Activated CD4-positive, alpha-beta T cell treated with anti-CD3 and anti-CD28 coated beads, Interleukin-2, amount 10 ng/mL, durations not matched to agents 7 days and 5 days (primary cell): ENCODE measurements at regions not wholly inside any gene's neighbourhood (a gene's known extent, or its start where the extent isn't known, plus 50 kb on each side); places are given as distances from the start of the nearest gene placed in this dataset.

ENCODE experiments used
- CTCF ChIA-PET: fragments of 350-600 bp; sonication (Branson Sonifier 250); formaldehyde crosslinking; loops from one replicate; lab custom pipeline; 2021; ENCODE audit warnings: antibody characterized with exemption; lab: Charles Lee
- POLR2A ChIA-PET: fragments of 350-600 bp; sonication (Branson Sonifier 250); formaldehyde crosslinking; loops from one replicate; lab custom pipeline; 2021; ENCODE audit warnings: antibody characterized with exemption; lab: Charles Lee
- DNase-seq: peaks from one replicate; pipeline ENCODE4 v3.0.0-alpha.2; 2020
- H3K27ac Mint-ChIP-seq: one replicate; pipeline ENCODE4 v1.8.0; 2021; ENCODE audit warnings: mild to moderate bottlenecking, moderate library complexity, mixed read lengths
- H3K27me3 Mint-ChIP-seq: one replicate; pipeline ENCODE4 v1.8.0; 2021; ENCODE audit warnings: mixed read lengths
- H3K36me3 Mint-ChIP-seq: one replicate; pipeline ENCODE4 v1.8.0; 2021; ENCODE audit warnings: low read depth, mixed read lengths
- H3K4me1 Mint-ChIP-seq: one replicate; pipeline ENCODE4 v1.8.0; 2021; ENCODE audit warnings: mixed read lengths
- H3K4me3 Mint-ChIP-seq: one replicate; pipeline ENCODE4 v1.8.0; 2021; ENCODE audit warnings: mild to moderate bottlenecking, moderate library complexity, mixed read lengths
- H3K9me3 Mint-ChIP-seq: one replicate; pipeline ENCODE4 v1.8.0; 2021; ENCODE audit warnings: mixed read lengths

DNA sequence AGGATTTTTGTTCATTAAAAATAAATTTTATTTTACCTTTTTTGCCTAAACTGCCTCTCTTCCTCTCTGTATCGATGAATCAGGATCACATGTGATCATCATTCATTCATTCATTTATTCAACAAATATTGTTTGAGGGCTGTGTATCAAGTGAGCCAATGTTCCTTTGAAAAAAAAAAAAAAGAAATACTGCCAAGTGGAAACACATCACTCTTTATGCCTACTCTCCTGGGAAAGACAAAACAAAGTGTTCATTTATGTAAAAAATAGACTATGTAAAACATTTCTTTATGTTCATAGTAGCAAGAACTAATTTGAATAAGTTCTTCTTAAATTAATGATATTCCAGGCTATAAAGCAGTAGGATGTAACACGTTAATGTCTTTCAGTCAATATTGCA is 233.1 kb downstream of the POSTN start:
- DNase-seq = no peak
- Mint-ChIP-seq H3K9me3 (no peaks in the 10 kb centered on the region), H3K4me3 (no peak overlapping the region), H3K27ac (no peak overlapping the region), H3K36me3 (no peaks in the 10 kb centered on the region), H3K4me1 (no peaks in the 10 kb centered on the region), H3K27me3 (no peaks in the 10 kb centered on the region)
- CTCF ChIA-PET = no interaction called here
- POLR2A ChIA-PET = no interaction called here

DNA sequence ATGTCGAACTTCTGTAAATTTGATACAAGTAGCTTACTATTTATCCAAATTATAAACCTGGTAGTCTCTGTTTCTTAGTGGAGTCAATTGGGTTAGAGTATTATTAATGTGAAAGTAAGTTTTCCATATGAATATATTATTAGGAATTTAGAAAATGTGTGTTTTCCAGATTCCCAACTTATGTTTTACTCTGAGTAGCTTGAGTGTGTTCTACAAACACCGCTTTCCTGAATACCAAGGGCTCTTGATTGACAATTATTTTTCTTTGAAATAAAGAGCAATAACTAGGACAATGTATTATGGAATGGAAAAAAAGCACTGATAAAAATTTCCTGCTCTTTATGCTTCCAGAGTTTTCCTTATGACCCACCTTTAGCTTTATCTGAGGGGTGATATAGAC is 233.6 kb downstream of the POSTN start:
- H3K36me3 Mint-ChIP-seq = no peaks in the 10 kb centered on the region

DNA sequence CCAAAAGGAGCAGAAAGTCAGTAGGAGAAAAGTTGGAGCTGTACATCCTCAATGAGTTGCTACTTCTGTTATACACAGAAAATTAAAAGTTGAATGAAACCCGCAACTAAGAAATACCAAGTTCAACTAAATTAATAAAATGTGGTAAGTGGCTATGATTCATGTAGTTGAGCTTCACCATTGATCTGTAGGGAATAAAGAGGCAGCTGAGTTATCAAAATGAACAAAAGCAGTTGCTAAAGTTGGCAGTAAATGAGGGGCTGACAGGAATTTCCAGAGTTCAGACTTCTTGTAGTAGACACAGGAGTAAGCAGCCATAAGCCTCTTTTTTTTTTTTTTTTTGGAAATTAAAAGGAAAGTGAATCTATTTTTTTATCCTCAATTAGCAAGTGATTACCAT is 234.6 kb downstream of the POSTN start:
- H3K27me3 Mint-ChIP-seq = no peaks in the 10 kb centered on the region
- DNase-seq = no peak
- H3K27ac Mint-ChIP-seq = no peak overlapping the region
- no peaks in the 10 kb centered on the region for H3K36me3 Mint-ChIP-seq
- no peaks in the 10 kb centered on the region for H3K9me3 Mint-ChIP-seq
- ChIA-PET POLR2A (no interaction called here), CTCF (no interaction called here)
- no peaks in the 10 kb centered on the region for H3K4me1 Mint-ChIP-seq
- no peak overlapping the region for H3K4me3 Mint-ChIP-seq

More for the DNA sequence above, 233.6 kb downstream of the POSTN start:
- Mint-ChIP-seq H3K27ac (no peak overlapping the region), H3K4me3 (no peak overlapping the region), H3K27me3 (no peaks in the 10 kb centered on the region), H3K4me1 (no peaks in the 10 kb centered on the region), H3K9me3 (no peaks in the 10 kb centered on the region)
- ChIA-PET POLR2A (no interaction called here), CTCF (no interaction called here)
- DNase-seq = no peak

- H3K9me3 Mint-ChIP-seq = no peaks in the 10 kb centered on the region
- no peak overlapping the region for H3K4me3 Mint-ChIP-seq
- no peak for DNase-seq
- H3K36me3 Mint-ChIP-seq = no peaks in the 10 kb centered on the region
- CTCF ChIA-PET = interaction anchor here (0.7 kb wide), 1 partner anchor 1543 kb away, joined by 3 read pairs; no protein-coding TSS in a partner anchor
- H3K27ac Mint-ChIP-seq = no peak overlapping the region
- no peaks in the 10 kb centered on the region for H3K27me3 Mint-ChIP-seq
- POLR2A ChIA-PET = no interaction called here
- H3K4me1 Mint-ChIP-seq = no peaks in the 10 kb centered on the region
These were observed 237.0 kb downstream of the POSTN start for GRCh38 chr13:37361608-37362007.

GRCh38 chr13:37360556-37360955 is 238.0 kb downstream of the POSTN start:
- H3K4me1 Mint-ChIP-seq = no peaks in the 10 kb centered on the region
- POLR2A ChIA-PET = no interaction called here
- CTCF ChIA-PET = no interaction called here
- no peak overlapping the region for H3K27ac Mint-ChIP-seq
- H3K9me3 Mint-ChIP-seq = no peaks in the 10 kb centered on the region
- no peaks in the 10 kb centered on the region for H3K27me3 Mint-ChIP-seq
- no peak for DNase-seq
- no peaks in the 10 kb centered on the region for H3K36me3 Mint-ChIP-seq
- H3K4me3 Mint-ChIP-seq = no peak overlapping the region

DNA sequence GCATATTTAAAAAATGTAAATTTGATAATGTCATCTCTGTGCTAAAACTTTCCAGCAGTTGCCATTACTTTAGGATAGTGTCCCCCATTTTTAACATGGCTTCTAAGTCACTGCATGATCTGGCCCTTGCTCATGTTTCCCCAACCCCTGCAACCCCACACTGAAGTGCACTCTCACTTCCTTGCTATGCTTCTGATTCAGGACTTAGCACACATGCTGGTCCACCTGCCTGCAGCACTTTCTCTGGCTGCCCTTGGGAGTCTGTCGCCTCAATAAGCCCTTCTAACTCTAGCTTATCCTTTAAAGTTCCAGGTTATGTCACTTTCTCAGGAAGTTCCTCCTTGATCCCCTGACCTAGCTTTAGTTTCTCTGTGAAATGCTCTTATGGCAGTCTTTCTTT is 241.0 kb downstream of the POSTN start:
- Mint-ChIP-seq H3K9me3 (no peaks in the 10 kb centered on the region), H3K4me3 (no peak overlapping the region), H3K4me1 (no peaks in the 10 kb centered on the region), H3K27ac (no peak overlapping the region), H3K27me3 (no peaks in the 10 kb centered on the region), H3K36me3 (no peaks in the 10 kb centered on the region)
- ChIA-PET CTCF (no interaction called here), POLR2A (no interaction called here)
- DNase-seq = no peak

DNA sequence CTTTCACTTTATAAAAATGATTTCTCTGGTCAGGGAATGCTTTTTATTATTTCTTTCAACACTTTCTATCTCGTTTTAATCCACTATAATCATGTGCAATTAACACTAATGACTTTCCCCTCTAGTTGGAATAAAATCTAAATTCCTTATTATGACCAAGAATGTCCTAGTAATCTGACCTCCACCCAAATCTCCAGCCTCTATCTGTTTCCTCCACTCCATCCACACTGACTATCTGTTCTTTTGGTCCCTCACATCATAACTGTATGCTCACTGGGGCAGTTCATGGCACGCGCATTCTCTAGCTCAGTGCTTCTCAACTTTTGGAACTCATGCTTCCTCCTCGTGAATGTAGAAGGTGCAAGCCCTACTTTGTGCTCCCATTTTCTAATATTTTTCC is 244.7 kb downstream of the POSTN start:
- no peaks in the 10 kb centered on the region for H3K27me3 Mint-ChIP-seq
- no peaks in the 10 kb centered on the region for H3K4me1 Mint-ChIP-seq
- ChIA-PET POLR2A (no interaction called here), CTCF (no interaction called here)
- DNase-seq = no peak
- no peaks in the 10 kb centered on the region for H3K36me3 Mint-ChIP-seq
- H3K4me3 Mint-ChIP-seq = no peak overlapping the region
- H3K9me3 Mint-ChIP-seq = no peaks in the 10 kb centered on the region
- no peak overlapping the region for H3K27ac Mint-ChIP-seq

GRCh38 chr13:37351211-37351610 is 245.7 kb upstream of the CSNK1A1L start:
- H3K4me3 Mint-ChIP-seq = no peak overlapping the region
- CTCF ChIA-PET = no interaction called here

DNA sequence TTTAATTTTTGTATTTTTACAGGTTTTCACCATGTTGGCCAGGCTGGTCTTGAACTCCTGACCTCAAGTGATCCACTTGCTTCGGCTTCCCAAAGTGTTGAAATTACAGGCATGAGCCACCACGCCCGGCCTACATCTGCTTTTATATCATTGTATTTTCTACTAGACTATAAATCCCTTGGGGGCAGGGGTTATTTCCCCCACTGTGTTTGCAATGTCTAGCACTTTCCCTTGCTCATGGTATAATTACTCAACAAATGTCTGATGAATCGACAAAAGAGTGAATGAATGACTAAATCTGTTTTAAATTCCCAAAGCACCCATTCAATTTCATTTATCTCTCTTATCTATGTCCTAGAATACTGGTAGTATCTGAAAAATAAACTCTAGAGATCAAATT is 244.5 kb upstream of the CSNK1A1L start:
- POLR2A ChIA-PET = no interaction called here

More at GRCh38 chr13:37351211-37351610, 245.7 kb upstream of the CSNK1A1L start:
- H3K27ac Mint-ChIP-seq = no peak overlapping the region
- DNase-seq = no peak
- no peaks in the 10 kb centered on the region for H3K4me1 Mint-ChIP-seq
- no peaks in the 10 kb centered on the region for H3K36me3 Mint-ChIP-seq
- POLR2A ChIA-PET = no interaction called here
- no peaks in the 10 kb centered on the region for H3K9me3 Mint-ChIP-seq
- no peaks in the 10 kb centered on the region for H3K27me3 Mint-ChIP-seq

GRCh38 chr13:37348916-37349643 is 243.6 kb upstream of the CSNK1A1L start:
- ChIA-PET POLR2A (no interaction called here), CTCF (no interaction called here)
- Mint-ChIP-seq H3K9me3 (no peaks in the 10 kb centered on the region), H3K36me3 (no peaks in the 10 kb centered on the region), H3K4me1 (no peaks in the 10 kb centered on the region), H3K27me3 (no peaks in the 10 kb centered on the region), H3K27ac (no peak overlapping the region), H3K4me3 (no peak overlapping the region)
- DNase-seq = no peak

More for the DNA sequence above, 244.5 kb upstream of the CSNK1A1L start:
- H3K4me3 Mint-ChIP-seq = no peak overlapping the region
- no peaks in the 10 kb centered on the region for H3K36me3 Mint-ChIP-seq
- CTCF ChIA-PET = no interaction called here
- no peaks in the 10 kb centered on the region for H3K4me1 Mint-ChIP-seq
- no peak overlapping the region for H3K27ac Mint-ChIP-seq
- no peaks in the 10 kb centered on the region for H3K9me3 Mint-ChIP-seq
- DNase-seq = no peak
- no peaks in the 10 kb centered on the region for H3K27me3 Mint-ChIP-seq

DNA sequence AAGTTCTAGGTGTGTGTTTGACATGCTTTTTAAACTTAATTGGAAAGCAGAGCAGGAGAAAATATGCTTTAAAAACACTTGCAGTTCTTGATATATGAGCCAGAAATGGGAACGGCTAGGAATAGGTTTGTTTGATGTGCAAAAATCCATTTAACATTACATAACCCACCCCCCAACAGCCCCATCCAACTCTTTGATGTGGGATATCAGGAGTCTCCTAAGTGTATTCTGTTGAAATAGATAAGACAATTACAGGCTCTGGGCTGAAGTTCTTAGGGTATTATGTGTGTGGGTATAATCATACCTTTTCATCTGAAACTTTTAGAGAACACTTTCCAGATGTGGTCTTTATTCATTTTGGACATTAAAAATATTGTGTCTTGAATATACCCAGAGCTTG is 240.4 kb upstream of the CSNK1A1L start:
- Mint-ChIP-seq H3K36me3 (no peaks in the 10 kb centered on the region), H3K27me3 (no peaks in the 10 kb centered on the region), H3K4me1 (no peaks in the 10 kb centered on the region), H3K9me3 (no peaks in the 10 kb centered on the region), H3K4me3 (no peak overlapping the region), H3K27ac (no peak overlapping the region)
- POLR2A ChIA-PET = no interaction called here
- CTCF ChIA-PET = no interaction called here
- no peak for DNase-seq

GRCh38 chr13:37345391-37345790 is 239.9 kb upstream of the CSNK1A1L start:
- no peak for DNase-seq
- Mint-ChIP-seq H3K27me3 (no peaks in the 10 kb centered on the region), H3K4me3 (no peak overlapping the region), H3K27ac (no peak overlapping the region), H3K36me3 (no peaks in the 10 kb centered on the region), H3K4me1 (no peaks in the 10 kb centered on the region), H3K9me3 (no peaks in the 10 kb centered on the region)
- ChIA-PET CTCF (no interaction called here), POLR2A (no interaction called here)

- Mint-ChIP-seq H3K4me3 (no peak overlapping the region), H3K27ac (no peak overlapping the region), H3K36me3 (no peaks in the 10 kb centered on the region), H3K9me3 (no peaks in the 10 kb centered on the region), H3K27me3 (no peaks in the 10 kb centered on the region), H3K4me1 (no peaks in the 10 kb centered on the region)
- CTCF ChIA-PET = no interaction called here
- POLR2A ChIA-PET = no interaction called here
- DNase-seq = no peak
These were observed 238.6 kb upstream of the CSNK1A1L start for GRCh38 chr13:37344056-37344455.

DNA sequence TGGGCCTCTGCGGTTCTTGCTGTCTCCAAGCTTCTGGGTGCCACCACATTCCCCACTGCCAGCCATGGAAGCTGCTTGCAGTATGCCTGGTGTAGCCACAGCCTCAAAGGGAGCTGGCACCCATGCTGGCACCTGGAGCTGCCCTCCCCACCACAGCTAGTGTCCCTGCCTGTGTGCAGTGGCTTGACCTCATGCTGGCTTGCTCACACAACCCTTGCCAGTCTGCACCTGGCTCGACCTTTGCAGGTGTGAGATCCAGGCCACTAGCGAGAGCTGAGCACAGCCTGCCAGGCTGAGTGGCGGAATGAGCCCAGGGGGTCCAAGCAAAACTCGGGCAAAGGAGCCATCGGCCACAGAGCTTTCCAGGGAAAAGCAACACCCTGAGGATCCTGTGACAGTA is 236.7 kb upstream of the CSNK1A1L start:
- ChIA-PET POLR2A (no interaction called here), CTCF (interaction anchor here (0.7 kb wide), 1 partner anchor 226 kb away, joined by 3 read pairs; no protein-coding TSS in a partner anchor)
- Mint-ChIP-seq H3K4me3 (no peak overlapping the region), H3K27me3 (no peaks in the 10 kb centered on the region), H3K9me3 (no peaks in the 10 kb centered on the region), H3K27ac (no peak overlapping the region), H3K4me1 (no peaks in the 10 kb centered on the region), H3K36me3 (no peaks in the 10 kb centered on the region)
- DNase-seq = no peak
